ENCODE measurements at regions not wholly inside any gene's neighbourhood (a gene's known extent, or its start where the extent isn't known, plus 50 kb on each side); places are given as distances from the start of the nearest gene placed in this dataset.

DNA sequence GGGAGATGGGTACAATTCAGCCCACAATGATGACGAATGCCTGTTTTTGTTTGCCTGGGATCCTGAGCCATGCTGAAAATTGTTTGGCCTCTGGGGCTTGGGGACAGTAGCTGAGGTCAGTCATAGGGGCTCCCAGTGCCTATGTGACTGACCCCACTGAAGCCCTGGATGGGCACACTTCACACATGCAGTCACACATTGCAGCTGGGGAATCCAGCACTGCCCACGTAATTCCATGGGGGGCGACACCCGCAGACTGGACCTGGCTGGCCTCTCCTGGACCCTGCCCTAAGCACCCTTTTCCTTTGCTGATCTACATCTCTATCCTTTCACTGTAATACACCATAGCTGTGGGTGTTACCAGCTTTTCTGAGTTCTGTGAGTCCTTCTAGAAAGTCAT is 295.2 kb upstream of the HS6ST1 start:
- no peak for TF ChIP-seq EZH2 (IDR thresholded peaks at IDR 0.05; ENCODE audit: borderline replicate concordance, low read depth, low read length, poor library complexity, severe bottlenecking)
- TF ChIP-seq, protein P1, sequence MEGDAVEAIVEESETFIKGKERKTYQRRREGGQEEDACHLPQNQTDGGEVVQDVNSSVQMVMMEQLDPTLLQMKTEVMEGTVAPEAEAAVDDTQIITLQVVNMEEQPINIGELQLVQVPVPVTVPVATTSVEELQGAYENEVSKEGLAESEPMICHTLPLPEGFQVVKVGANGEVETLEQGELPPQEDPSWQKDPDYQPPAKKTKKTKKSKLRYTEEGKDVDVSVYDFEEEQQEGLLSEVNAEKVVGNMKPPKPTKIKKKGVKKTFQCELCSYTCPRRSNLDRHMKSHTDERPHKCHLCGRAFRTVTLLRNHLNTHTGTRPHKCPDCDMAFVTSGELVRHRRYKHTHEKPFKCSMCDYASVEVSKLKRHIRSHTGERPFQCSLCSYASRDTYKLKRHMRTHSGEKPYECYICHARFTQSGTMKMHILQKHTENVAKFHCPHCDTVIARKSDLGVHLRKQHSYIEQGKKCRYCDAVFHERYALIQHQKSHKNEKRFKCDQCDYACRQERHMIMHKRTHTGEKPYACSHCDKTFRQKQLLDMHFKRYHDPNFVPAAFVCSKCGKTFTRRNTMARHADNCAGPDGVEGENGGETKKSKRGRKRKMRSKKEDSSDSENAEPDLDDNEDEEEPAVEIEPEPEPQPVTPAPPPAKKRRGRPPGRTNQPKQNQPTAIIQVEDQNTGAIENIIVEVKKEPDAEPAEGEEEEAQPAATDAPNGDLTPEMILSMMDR (conservative IDR thresholded peaks at IDR 0.05; ENCODE audit: low read depth, low read length): no peak

All from A673 (cell line).